K562 (cell line): ENCODE measurements at regions not wholly inside any gene's neighbourhood (a gene's known extent, or its start where the extent isn't known, plus 50 kb on each side); places are given as distances from the start of the nearest gene placed in this dataset.

Source experiments
- ATAC-seq: fragments of 200-7000 bp; cut with Tn5 transposase; 3 replicates; pipeline ENCODE4 v1.9.1; 2020; ENCODE audit warnings: moderate library complexity
- BruUV-seq: library from RNA; stranded (reverse); fragments of 400-500 nt; replicated peaks from 2 replicates; lab custom pipeline; 2021; lab: Mats Ljungman, UMichigan
- CTCF ChIA-PET: fragments of 300-600 bp; formaldehyde crosslinking; extraction: SDS; loops from one replicate; lab custom pipeline; 2021; ENCODE audit warnings: low intra/inter-chr PET ratio; lab: Yijun Ruan, JAX
- POLR2A ChIA-PET: fragments of 300-600, 350-650 bp; sonication (Branson Sonifier 250); formaldehyde crosslinking; extraction: SDS; loops from one replicate; lab custom pipeline; 2021; ENCODE audit warnings: antibody characterized with exemption, inconsistent platforms; lab: Yijun Ruan, JAX
- DNase-seq, 4 experiments: peaks; one replicate each; pipeline versions ENCODE4 v3.0.0 to v3.0.0-alpha.2; 2011 to 2018; ENCODE audit warnings: low spot score in 3 of 4, mixed read lengths in 3 of 4; ENCODE audit errors: extremely low read depth in 1 of 4
- FAIRE-seq: peaks from 2 replicates; lab custom pipeline; 2011; peaks lifted over from hg19 to GRCh38; lab: Jason Lieb, UNC
- H2AFZ ChIP-seq: 2 replicates; pipeline ENCODE4 v1.6.0; 2011; ENCODE audit warnings: low read depth, low read length, control low read depth, inconsistent platforms
- H3K27ac ChIP-seq: fragments of 200-600 bp; 3 replicates; pipeline ENCODE4 v1.8.0; 2011; ENCODE audit warnings: low read depth, mild to moderate bottlenecking, control low read depth, inconsistent platforms, low read length, moderate library complexity, mixed read lengths; ENCODE audit errors: extremely low read depth
- H3K27me3 ChIP-seq, 2 experiments: fragments of 300-600 bp in 1 of 2; 2 replicates in 1 of 2; 3 replicates in 1 of 2; pipeline versions ENCODE4 v1.6.0 to v1.8.0; 2011; ENCODE audit warnings: inconsistent platforms in 2 of 2, low read length in 2 of 2, mild to moderate bottlenecking in 1 of 2, mixed read lengths in 1 of 2, moderate library complexity in 1 of 2; ENCODE audit not compliant: control insufficient read depth in 2 of 2, insufficient read depth in 2 of 2
- H3K36me3 ChIP-seq: fragments of 300-600 bp; 3 replicates; pipeline ENCODE4 v1.8.0; 2011; ENCODE audit warnings: mild to moderate bottlenecking, low read length, inconsistent platforms; ENCODE audit not compliant: control insufficient read depth, insufficient read depth
- H3K4me1 ChIP-seq, 2 experiments: fragments of 200-600 bp in 1 of 2; replicated peaks in 1 of 2; 2 replicates in 1 of 2; 3 replicates in 1 of 2; pipeline versions ENCODE4 v1.5.1 to v1.8.0; 2011; ENCODE audit warnings: inconsistent platforms in 2 of 2, low read length in 2 of 2, mild to moderate bottlenecking in 1 of 2, mixed read lengths in 1 of 2, moderate library complexity in 1 of 2; ENCODE audit not compliant: control insufficient read depth in 2 of 2, insufficient read depth in 2 of 2
- H3K4me2 ChIP-seq: 2 replicates; pipeline ENCODE4 v1.6.1; 2011; ENCODE audit warnings: low read length, control low read depth, inconsistent platforms, mixed read lengths; ENCODE audit not compliant: insufficient read depth
- H3K4me3 ChIP-seq: fragments of 200-600 bp; sonication (generic), shearing (Covaris generic); 2 replicates; pipeline ENCODE4 v1.5.1; 2016; ENCODE audit warnings: control low read depth, inconsistent platforms
- H3K79me2 ChIP-seq: fragments of 200-600 bp; 3 replicates; pipeline ENCODE4 v1.8.0; 2011; ENCODE audit warnings: low read length, inconsistent platforms; ENCODE audit not compliant: control insufficient read depth, insufficient read depth
- H3K9ac ChIP-seq, 2 experiments: 2 replicates each; pipeline versions ENCODE4 v1.6.0 to v1.6.1; 2011; ENCODE audit warnings: low read depth in 2 of 2, low read length in 2 of 2, control low read depth in 1 of 2, inconsistent platforms in 1 of 2, mild to moderate bottlenecking in 1 of 2, mixed read lengths in 1 of 2; ENCODE audit not compliant: insufficient read depth in 1 of 2
- H3K9me1 ChIP-seq: one replicate; pipeline ENCODE4 v1.6.0; 2011; ENCODE audit warnings: inconsistent platforms, mild to moderate bottlenecking, low read length, moderate library complexity; ENCODE audit not compliant: control insufficient read depth, insufficient read depth
- H3K9me3 ChIP-seq: replicated peaks from 2 replicates; pipeline ENCODE4 v1.5.1; 2011; ENCODE audit warnings: low read depth, low read length, inconsistent platforms; ENCODE audit not compliant: control insufficient read depth, insufficient read depth
- H4K20me1 ChIP-seq: replicated peaks from 2 replicates; pipeline ENCODE4 v1.6.1; 2011; ENCODE audit warnings: low read length, inconsistent platforms, mixed read lengths; ENCODE audit not compliant: control insufficient read depth, insufficient read depth
- CBX2 ChIP-seq: fragments of 200-600 bp; sonication (generic); IDR thresholded peaks from one replicate; pipeline ENCODE4 v1.6.1; 2012; ENCODE audit warnings: mild to moderate bottlenecking, low read length, inconsistent platforms; ENCODE audit not compliant: insufficient read depth, poor library complexity, severe bottlenecking
- CHD1 ChIP-seq: fragments of 200-600 bp; sonication (generic); IDR thresholded peaks from one replicate; pipeline ENCODE4 v1.6.1; 2012; ENCODE audit warnings: mild to moderate bottlenecking, moderate library complexity, low read length, inconsistent platforms
- GATAD2B ChIP-seq: fragments of 450-650 bp; IDR thresholded peaks from 2 replicates; pipeline ENCODE4 v1.6.1; 2017; ENCODE audit warnings: mild to moderate bottlenecking, borderline replicate concordance
- HDGF ChIP-seq: fragments of 450-650 bp; IDR thresholded peaks from 2 replicates; pipeline ENCODE4 v1.6.1; 2016
- KLF10 ChIP-seq: fragments of 250-450 bp; sonication (Bioruptor Pico); IDR thresholded peaks from 2 replicates; pipeline ENCODE4 v1.6.1; 2021; ENCODE audit warnings: matching md5 sums
- NR2C1 ChIP-seq, 2 experiments: fragments of 450-650 bp; IDR thresholded peaks; 2 replicates each; pipeline ENCODE4 v1.6.1; 2017; ENCODE audit warnings: mild to moderate bottlenecking in 2 of 2, antibody characterized with exemption in 1 of 2, inconsistent platforms in 1 of 2, missing compliant biosample characterization in 1 of 2, missing genetic modification characterization in 1 of 2
- POLR2AphosphoS2 ChIP-seq: IDR thresholded peaks from 2 replicates; pipeline ENCODE4 v1.6.1; 2012; ENCODE audit warnings: low read length, improper control_type of control experiment
- RFX1 ChIP-seq: fragments of 450-650 bp; IDR thresholded peaks from 2 replicates; pipeline ENCODE4 v1.6.1; 2016; ENCODE audit warnings: mild to moderate bottlenecking, moderate library complexity
- TBP ChIP-seq: optimal IDR thresholded peaks from 2 replicates; pipeline ENCODE3; 2011; ENCODE audit warnings: low read depth, low read length, improper control_type of control experiment
- XRCC4 ChIP-seq: IDR thresholded peaks from one replicate; pipeline ENCODE4 v1.6.1; 2011; ENCODE audit not compliant: insufficient read depth, insufficient read length; ENCODE audit errors: extremely low read depth
- ZFP1 ChIP-seq: fragments of 450-650 bp; formaldehyde crosslinking; IDR thresholded peaks from 2 replicates; pipeline ENCODE4 v1.4.0; 2020; ENCODE audit warnings: mild to moderate bottlenecking, mixed read lengths
- ZNF146 ChIP-seq: IDR thresholded peaks from one replicate; pipeline ENCODE4 v1.6.1; 2018; ENCODE audit warnings: missing compliant biosample characterization; ENCODE audit not compliant: unreplicated experiment
- ZNF282 ChIP-seq: sonication (generic); formaldehyde crosslinking; IDR thresholded peaks from 2 replicates; pipeline ENCODE4 v1.8.1; 2023; ENCODE audit warnings: missing genetic modification reagents
- ZNF589 ChIP-seq: fragments of 200-800 bp; sonication (Bioruptor generic); IDR thresholded peaks from 2 replicates; pipeline ENCODE4 v1.6.1; 2016; ENCODE audit warnings: low read depth, missing genetic modification characterization, missing compliant biosample characterization
- WGBS: fragments of 100-300 bp; shearing (Covaris generic); methylation state at CpG from one replicate; pipeline ENCODE4 v1.1.6; 2016; ENCODE audit warnings: low coverage, mixed read lengths; ENCODE audit not compliant: insufficient coverage; ENCODE audit errors: missing lambda C conversion rate; 5-methylcytosine and 5-hydroxymethylcytosine counted together
- in situ Hi-C: fragments of 300-500 bp; cut with MboI; formaldehyde crosslinking; loops from 4 replicates; pipeline ENCODE4 v1.15.0; 2018; ENCODE audit warnings: inconsistent platforms, mixed read lengths
- intact Hi-C: fragments of 100-400 bp; cut with micrococcal nuclease; formaldehyde crosslinking; loops from 2 replicates; pipeline ENCODE4 v1.14.2; 2022
- TF ChIP-seq, protein P1 (sequence below), 2 experiments: fragments of 450-650 bp in 1 of 2; sonication (generic) in 1 of 2; formaldehyde crosslinking in 1 of 2; IDR thresholded peaks; 2 replicates each; pipeline versions ENCODE4 v1.7.1 to v1.9.0; 2016 to 2022; ENCODE audit warnings: inconsistent platforms in 1 of 2, mild to moderate bottlenecking in 1 of 2, missing genetic modification reagents in 1 of 2

DNA sequence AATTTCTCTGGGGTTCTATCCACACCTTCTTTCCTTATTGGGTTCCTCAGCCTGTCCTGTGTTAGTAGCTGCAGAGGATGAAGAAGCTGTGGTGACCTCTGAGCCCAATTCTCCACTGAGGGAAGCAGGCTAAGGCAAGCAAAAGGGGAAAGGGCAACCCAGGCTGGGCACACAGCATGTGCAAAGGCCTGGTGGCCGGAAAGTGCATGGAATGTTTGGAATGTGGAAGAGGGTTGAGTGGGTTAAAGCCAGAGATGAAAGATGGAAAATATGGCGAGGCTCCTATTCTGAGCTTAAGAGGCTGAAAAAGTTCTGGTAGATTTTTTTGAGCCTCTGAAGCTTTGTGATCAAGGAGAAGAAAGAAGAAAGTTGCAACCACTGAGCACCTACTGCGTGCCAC, 247.1 kb downstream of the MIAT start:
- ChIA-PET CTCF (no interaction called here), POLR2A (interaction anchor here (0.8 kb wide), 1 partner anchor 17 kb away, joined by 3 read pairs; no protein-coding TSS in a partner anchor)
- FAIRE-seq (no peak), DNase-seq (no peak), ATAC-seq (no peak)
- intact Hi-C loops = no loop called here
- Histone ChIP-seq H3K36me3 (no peaks in the 10 kb centered on the region), H4K20me1 (0 out of 2 replicates have a peak, but pooled peaks cover 3% of the 10 kb centered on the region), H3K4me2 (no peak overlapping the region), H3K79me2 (no peaks in the 10 kb centered on the region), H3K4me3 (no peak overlapping the region), H3K27ac (no peak overlapping the region), H3K9ac (no peak overlapping the region), H2AFZ (no peak overlapping the region), H3K9me3 (no peaks in the 10 kb centered on the region), H3K4me1 (no peaks in the 10 kb centered on the region), H3K27me3 (peaks cover 0 to 16% of the 10 kb centered on the region in 2 experiments; a peak in 3 of 5 replicates), H3K9me1 (no peaks in the 10 kb centered on the region)
- WGBS = 0% methylated on average over 3 of the region's 3 CpGs
- in situ Hi-C loops = no loop called here
- no TSS peak for BruUV-seq
- no peak for TF ChIP-seq ZNF589
- TF ChIP-seq HDGF = no peak
- no peak for TF ChIP-seq ZNF146 (CRISPR knock-in tag)
- no peak for TF ChIP-seq ZNF282
- no peak for TF ChIP-seq GATAD2B
- no peak for TF ChIP-seq NR2C1 (IDR thresholded peaks at IDR 0.05)
- no peak for TF ChIP-seq NR2C1 (tag; IDR thresholded peaks at IDR 0.05)
- no peak for TF ChIP-seq KLF10 (CRISPR knock-in tag)
- no peak for TF ChIP-seq TBP
- no peak for TF ChIP-seq POLR2AphosphoS2
- TF ChIP-seq, protein P1, sequence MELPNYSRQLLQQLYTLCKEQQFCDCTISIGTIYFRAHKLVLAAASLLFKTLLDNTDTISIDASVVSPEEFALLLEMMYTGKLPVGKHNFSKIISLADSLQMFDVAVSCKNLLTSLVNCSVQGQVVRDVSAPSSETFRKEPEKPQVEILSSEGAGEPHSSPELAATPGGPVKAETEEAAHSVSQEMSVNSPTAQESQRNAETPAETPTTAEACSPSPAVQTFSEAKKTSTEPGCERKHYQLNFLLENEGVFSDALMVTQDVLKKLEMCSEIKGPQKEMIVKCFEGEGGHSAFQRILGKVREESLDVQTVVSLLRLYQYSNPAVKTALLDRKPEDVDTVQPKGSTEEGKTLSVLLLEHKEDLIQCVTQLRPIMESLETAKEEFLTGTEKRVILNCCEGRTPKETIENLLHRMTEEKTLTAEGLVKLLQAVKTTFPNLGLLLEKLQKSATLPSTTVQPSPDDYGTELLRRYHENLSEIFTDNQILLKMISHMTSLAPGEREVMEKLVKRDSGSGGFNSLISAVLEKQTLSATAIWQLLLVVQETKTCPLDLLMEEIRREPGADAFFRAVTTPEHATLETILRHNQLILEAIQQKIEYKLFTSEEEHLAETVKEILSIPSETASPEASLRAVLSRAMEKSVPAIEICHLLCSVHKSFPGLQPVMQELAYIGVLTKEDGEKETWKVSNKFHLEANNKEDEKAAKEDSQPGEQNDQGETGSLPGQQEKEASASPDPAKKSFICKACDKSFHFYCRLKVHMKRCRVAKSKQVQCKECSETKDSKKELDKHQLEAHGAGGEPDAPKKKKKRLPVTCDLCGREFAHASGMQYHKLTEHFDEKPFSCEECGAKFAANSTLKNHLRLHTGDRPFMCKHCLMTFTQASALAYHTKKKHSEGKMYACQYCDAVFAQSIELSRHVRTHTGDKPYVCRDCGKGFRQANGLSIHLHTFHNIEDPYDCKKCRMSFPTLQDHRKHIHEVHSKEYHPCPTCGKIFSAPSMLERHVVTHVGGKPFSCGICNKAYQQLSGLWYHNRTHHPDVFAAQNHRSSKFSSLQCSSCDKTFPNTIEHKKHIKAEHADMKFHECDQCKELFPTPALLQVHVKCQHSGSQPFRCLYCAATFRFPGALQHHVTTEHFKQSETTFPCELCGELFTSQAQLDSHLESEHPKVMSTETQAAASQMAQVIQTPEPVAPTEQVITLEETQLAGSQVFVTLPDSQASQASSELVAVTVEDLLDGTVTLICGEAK (IDR thresholded peaks at IDR 0.05) = no peak
- TF ChIP-seq, protein P1 (CRISPR knock-in tag; IDR thresholded peaks at IDR 0.05) = no peak
- TF ChIP-seq CHD1 = no peak
- no peak for TF ChIP-seq RFX1
- no peak for TF ChIP-seq XRCC4
- TF ChIP-seq CBX2 = no peak
- TF ChIP-seq ZFP1 = no peak
